Suprapubic skin (tissue), 3 donors: ENCODE measurements at regions not wholly inside any gene's neighbourhood (a gene's known extent, or its start where the extent isn't known, plus 50 kb on each side); places are given as distances from the start of the nearest gene placed in this dataset.

Experiments used
- CTCF ChIP-seq, 2 donors: fragments of 200-600 bp in 1 of 2; fragments of 450-650 bp in 1 of 2; sonication (generic) in 1 of 2; IDR thresholded peaks; one replicate each; pipeline ENCODE4 v1.5.1; 2016 to 2019; ENCODE audit warnings: antibody characterized with exemption in 2 of 2, mild to moderate bottlenecking in 1 of 2, moderate library complexity in 1 of 2
- EP300 ChIP-seq: sonication (generic); formaldehyde crosslinking; IDR thresholded peaks from one replicate; pipeline ENCODE4 v1.6.1; 2017; ENCODE audit warnings: antibody characterized with exemption

- TF ChIP-seq CTCF (IDR thresholded peaks at IDR 0.05) (no peak), EP300 (no peak)
These were observed 162.7 kb downstream of the ZNF648 start for GRCh38 chr1:181898773-181899172.
